Left ventricle myocardium inferior (tissue), 1 donor: ENCODE measurements at regions not wholly inside any gene's neighbourhood (a gene's known extent, or its start where the extent isn't known, plus 50 kb on each side); places are given as distances from the start of the nearest gene placed in this dataset.

Experiments used
- DNase-seq: peaks from one replicate; pipeline ENCODE4 v3.0.0-alpha.2; 2020
- H3K27ac ChIP-seq: fragments of 200-600 bp; replicated peaks from 2 replicates; pipeline ENCODE4 v1.8.0; 2021
- H3K27me3 ChIP-seq: fragments of 200-600 bp; 2 replicates; pipeline ENCODE4 v1.8.0; 2021; ENCODE audit warnings: low read depth
- H3K36me3 ChIP-seq: fragments of 200-600 bp; 2 replicates; pipeline ENCODE4 v1.8.0; 2021
- H3K4me1 ChIP-seq: fragments of 200-600 bp; 2 replicates; pipeline ENCODE4 v1.8.0; 2021
- H3K4me3 ChIP-seq: fragments of 200-600 bp; 2 replicates; pipeline ENCODE4 v1.8.0; 2021; ENCODE audit warnings: mild to moderate bottlenecking, moderate library complexity
- H3K9me3 ChIP-seq: fragments of 200-600 bp; replicated peaks from 2 replicates; pipeline ENCODE4 v1.8.0; 2021
- intact Hi-C: fragments of 100-400 bp; cut with micrococcal nuclease; formaldehyde crosslinking; loops from one replicate; pipeline ENCODE4 v1.11.0; 2022
- TF ChIP-seq, protein P1 (sequence below): fragments of 200-600 bp; IDR thresholded peaks from 2 replicates; pipeline ENCODE4 v1.8.0; 2021; ENCODE audit warnings: antibody characterized with exemption, mild to moderate bottlenecking, borderline replicate concordance
- donor health status: DM: no; HTN: yes; CAD: no; lungs with severe emphysema.

DNA sequence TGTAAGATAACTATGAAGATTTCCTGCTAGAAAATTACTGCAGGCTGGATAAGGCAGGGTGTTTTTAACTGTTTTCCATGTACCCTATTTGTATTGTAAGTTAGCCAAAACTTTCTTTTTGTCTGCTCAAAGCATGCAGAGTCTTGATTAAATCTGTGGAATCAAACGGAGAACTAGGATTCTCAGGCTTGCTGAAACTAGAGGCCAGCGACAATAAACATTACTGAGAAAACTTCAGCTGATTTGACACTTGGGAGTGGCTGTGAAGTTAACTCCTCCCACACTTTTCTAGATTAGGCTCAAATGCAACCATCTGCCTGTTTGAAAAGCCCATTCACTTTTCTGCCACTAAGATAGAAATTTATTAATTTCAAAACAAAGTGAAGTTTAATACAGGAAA, 153.2 kb upstream of the FRMD4B start:
- no peak overlapping the region for H3K4me3 ChIP-seq

DNA sequence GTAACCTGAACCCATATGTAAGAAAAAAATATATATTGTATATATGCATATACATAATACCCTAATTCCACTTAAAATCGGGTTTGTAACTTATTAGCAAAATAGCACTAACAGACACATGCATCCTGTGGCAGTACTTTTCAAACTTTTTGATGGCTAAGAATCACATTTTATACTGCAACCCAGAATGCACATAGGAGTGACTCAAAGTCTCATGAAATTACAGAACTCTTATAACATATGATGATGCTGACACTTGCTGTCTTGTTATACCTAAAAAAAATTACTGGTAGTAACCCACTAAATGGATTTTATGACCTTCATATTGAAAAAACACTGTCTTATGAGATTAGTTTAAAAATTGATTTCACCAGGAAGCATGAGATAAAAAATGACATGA, 152.4 kb upstream of the FRMD4B start:
- no peaks in the 10 kb centered on the region for H3K36me3 ChIP-seq
- H3K27me3 ChIP-seq, result peaks cover 17% of the 10 kb centered on the region
- peaks cover 34% of the 10 kb centered on the region for H3K4me1 ChIP-seq
- TF ChIP-seq, protein P1, sequence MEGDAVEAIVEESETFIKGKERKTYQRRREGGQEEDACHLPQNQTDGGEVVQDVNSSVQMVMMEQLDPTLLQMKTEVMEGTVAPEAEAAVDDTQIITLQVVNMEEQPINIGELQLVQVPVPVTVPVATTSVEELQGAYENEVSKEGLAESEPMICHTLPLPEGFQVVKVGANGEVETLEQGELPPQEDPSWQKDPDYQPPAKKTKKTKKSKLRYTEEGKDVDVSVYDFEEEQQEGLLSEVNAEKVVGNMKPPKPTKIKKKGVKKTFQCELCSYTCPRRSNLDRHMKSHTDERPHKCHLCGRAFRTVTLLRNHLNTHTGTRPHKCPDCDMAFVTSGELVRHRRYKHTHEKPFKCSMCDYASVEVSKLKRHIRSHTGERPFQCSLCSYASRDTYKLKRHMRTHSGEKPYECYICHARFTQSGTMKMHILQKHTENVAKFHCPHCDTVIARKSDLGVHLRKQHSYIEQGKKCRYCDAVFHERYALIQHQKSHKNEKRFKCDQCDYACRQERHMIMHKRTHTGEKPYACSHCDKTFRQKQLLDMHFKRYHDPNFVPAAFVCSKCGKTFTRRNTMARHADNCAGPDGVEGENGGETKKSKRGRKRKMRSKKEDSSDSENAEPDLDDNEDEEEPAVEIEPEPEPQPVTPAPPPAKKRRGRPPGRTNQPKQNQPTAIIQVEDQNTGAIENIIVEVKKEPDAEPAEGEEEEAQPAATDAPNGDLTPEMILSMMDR, result no peak
- H3K27ac ChIP-seq, result no peak overlapping the region
- H3K4me3 ChIP-seq, result no peak overlapping the region
- no peaks in the 10 kb centered on the region for H3K9me3 ChIP-seq
- no peak for DNase-seq
- intact Hi-C loops, result no loop called here

More for the DNA sequence above, 153.2 kb upstream of the FRMD4B start:
- DNase-seq, result no peak
- intact Hi-C loops, result no loop called here
- Histone ChIP-seq H3K27ac (no peak overlapping the region), H3K4me1 (peaks cover 34% of the 10 kb centered on the region), H3K36me3 (no peaks in the 10 kb centered on the region), H3K27me3 (peaks cover 17% of the 10 kb centered on the region), H3K9me3 (no peaks in the 10 kb centered on the region)
- TF ChIP-seq, protein P1, result no peak

DNA sequence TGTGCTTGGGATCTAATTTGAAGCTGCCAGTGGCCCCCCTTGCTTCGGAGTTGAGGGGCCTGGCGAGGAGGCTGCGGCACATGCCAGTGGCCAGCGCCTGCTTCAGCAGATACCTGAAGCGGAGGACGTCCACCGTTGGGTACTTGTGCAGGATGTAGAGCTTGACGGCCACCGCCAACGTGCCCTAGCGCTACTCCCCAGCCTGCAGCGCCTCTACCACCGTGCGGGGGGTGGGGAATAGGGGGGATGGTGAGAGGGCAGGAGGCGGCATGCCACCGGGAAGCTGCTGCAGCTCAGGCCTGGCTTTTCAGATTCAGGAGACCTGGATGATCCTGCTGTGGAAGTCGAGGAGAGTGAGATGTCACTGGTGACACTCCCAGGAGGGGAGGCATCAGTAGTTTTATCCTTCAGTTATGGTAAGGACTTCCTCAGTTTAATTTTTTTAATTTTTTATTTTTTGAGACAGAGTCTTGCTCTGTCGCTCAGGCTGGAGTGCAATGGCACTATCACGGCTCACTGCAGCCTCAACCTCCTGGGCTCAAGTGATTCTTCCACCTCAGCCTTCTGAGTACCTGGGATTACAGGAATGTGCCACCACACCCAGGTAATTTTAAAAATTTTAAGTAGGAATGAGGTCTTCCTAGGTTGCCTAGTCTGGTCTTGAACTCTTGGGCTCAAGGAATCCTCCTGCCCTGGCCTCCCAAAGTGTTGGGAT, 150.6 kb upstream of the FRMD4B start:
- no peaks in the 10 kb centered on the region for H3K27me3 ChIP-seq
- H3K4me1 ChIP-seq, result peaks cover 34% of the 10 kb centered on the region
- intact Hi-C loops, result no loop called here
- H3K4me3 ChIP-seq, result no peak overlapping the region
- H3K27ac ChIP-seq, result no peak overlapping the region
- DNase-seq, result no peak
- H3K36me3 ChIP-seq, result no peaks in the 10 kb centered on the region
- TF ChIP-seq, protein P1, result no peak
- H3K9me3 ChIP-seq, result no peaks in the 10 kb centered on the region

DNA sequence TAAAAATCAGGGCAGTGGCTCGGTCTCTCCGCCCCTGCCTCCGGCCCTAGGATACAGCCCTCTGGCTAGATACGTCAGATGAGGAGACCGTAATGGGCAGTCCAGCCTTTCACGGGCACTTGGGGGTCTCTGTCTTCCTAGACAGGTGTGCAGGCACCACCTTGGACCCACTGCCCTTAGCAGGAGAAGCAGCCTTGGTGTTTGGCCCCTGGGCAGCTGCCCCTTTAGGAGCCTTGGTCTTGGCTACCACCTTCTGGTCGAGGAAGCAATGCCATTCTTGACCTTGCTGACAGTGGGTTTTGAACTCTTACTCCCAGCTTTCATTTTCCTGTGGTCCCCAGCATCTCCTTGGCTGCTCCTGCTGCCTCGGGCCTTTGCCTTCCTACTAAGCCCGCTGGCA, 149.7 kb upstream of the FRMD4B start:
- no peaks in the 10 kb centered on the region for H3K9me3 ChIP-seq

DNA sequence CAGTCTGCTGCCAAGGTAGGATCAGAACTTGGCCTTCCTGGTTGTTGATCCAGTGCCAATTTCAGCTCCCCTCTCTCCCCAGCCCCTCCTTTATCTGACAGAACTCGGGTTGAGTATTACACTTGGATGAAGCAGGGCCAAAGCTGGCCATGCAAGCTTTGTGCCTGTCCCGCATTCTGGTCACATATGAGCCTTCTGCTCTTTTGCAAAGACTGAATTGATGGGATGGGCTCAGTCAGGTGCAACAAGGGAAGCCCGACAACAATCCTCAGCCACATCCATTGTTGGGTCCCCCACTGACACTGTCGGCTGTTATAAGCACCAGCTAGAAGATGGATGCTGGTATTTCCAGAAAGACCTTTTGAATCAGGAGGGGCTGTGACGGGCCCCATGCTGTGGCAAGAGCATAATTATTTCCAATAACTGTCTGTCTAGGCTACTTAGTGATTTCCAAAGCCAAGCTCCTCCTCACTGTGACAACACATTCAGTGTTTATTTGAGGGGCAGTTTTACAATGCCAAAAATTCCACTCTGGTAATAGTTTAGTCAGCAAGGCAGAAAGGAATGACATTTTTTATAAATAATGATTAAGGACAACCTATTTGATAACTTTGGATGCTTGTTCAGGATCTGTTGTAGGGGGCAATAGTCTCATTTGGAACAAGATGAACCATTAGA, 146.8 kb upstream of the FRMD4B start:
- DNase-seq, result no peak
- Histone ChIP-seq H3K4me3 (no peak overlapping the region), H3K36me3 (no peaks in the 10 kb centered on the region), H3K27ac (no peak overlapping the region), H3K4me1 (peaks cover 16% of the 10 kb centered on the region), H3K27me3 (no peaks in the 10 kb centered on the region), H3K9me3 (no peaks in the 10 kb centered on the region)
- intact Hi-C loops, result no loop called here
- TF ChIP-seq, protein P1, result no peak

More for the DNA sequence above, 149.7 kb upstream of the FRMD4B start:
- no peaks in the 10 kb centered on the region for H3K36me3 ChIP-seq
- no peak for DNase-seq
- TF ChIP-seq, protein P1, result peak; percentile 18
- H3K27ac ChIP-seq, result no peak overlapping the region
- H3K4me3 ChIP-seq, result no peak overlapping the region
- peaks cover 27% of the 10 kb centered on the region for H3K4me1 ChIP-seq
- intact Hi-C loops, result no loop called here
- H3K27me3 ChIP-seq, result no peaks in the 10 kb centered on the region
